Endothelial cell of umbilical vein (primary cell): ENCODE measurements at regions not wholly inside any gene's neighbourhood (a gene's known extent, or its start where the extent isn't known, plus 50 kb on each side); places are given as distances from the start of the nearest gene placed in this dataset.

Experiments used
- BruUV-seq: library from RNA; stranded (reverse); fragments of 400-500 nt; replicated peaks from 2 replicates; lab custom pipeline; 2021; lab: Mats Ljungman, UMichigan
- CTCF ChIA-PET: fragments of 300-600, 350-600 bp; sonication (Branson Sonifier 250); formaldehyde crosslinking; loops from one replicate; lab custom pipeline; 2021; ENCODE audit warnings: antibody characterized with exemption, inconsistent platforms; lab: Charles Lee
- POLR2A ChIA-PET: fragments of 300-600, 350-600 bp; sonication (Branson Sonifier 250); formaldehyde crosslinking; loops from one replicate; lab custom pipeline; 2021; ENCODE audit warnings: antibody characterized with exemption, inconsistent platforms; lab: Charles Lee
- DNase-seq: peaks from one replicate; pipeline ENCODE4 v3.0.0-alpha.2; 2011; ENCODE audit warnings: low read depth, low spot score
- FAIRE-seq: peaks from 2 replicates; lab custom pipeline; 2011; peaks lifted over from hg19 to GRCh38; lab: Jason Lieb, UNC
- H2AFZ ChIP-seq: 2 replicates; pipeline ENCODE4 v1.6.0; 2012; ENCODE audit warnings: low read depth, low read length, control low read depth, inconsistent platforms
- H3K27ac ChIP-seq: 2 replicates; pipeline ENCODE4 v1.5.1; 2011; ENCODE audit warnings: low read depth, mild to moderate bottlenecking, control low read depth, low read length, moderate library complexity; ENCODE audit not compliant: insufficient read depth
- H3K27me3 ChIP-seq, 2 experiments: 2 replicates each; pipeline versions ENCODE4 v1.6.0 to v1.6.1; 2011; ENCODE audit warnings: low read length in 2 of 2, mixed read lengths in 1 of 2; ENCODE audit not compliant: control insufficient read depth in 2 of 2, insufficient read depth in 2 of 2
- H3K36me3 ChIP-seq, 2 experiments: 2 replicates in 1 of 2; 3 replicates in 1 of 2; pipeline ENCODE4 v1.5.1; 2011; ENCODE audit warnings: low read length in 2 of 2, mild to moderate bottlenecking in 1 of 2, moderate library complexity in 1 of 2; ENCODE audit not compliant: control insufficient read depth in 2 of 2, insufficient read depth in 2 of 2; ENCODE audit errors: extremely low read depth in 1 of 2
- H3K4me1 ChIP-seq: 3 replicates; pipeline ENCODE4 v1.5.1; 2011; ENCODE audit warnings: mild to moderate bottlenecking, low read length; ENCODE audit not compliant: control insufficient read depth, insufficient read depth; ENCODE audit errors: extremely low read depth
- H3K4me2 ChIP-seq: 2 replicates; pipeline ENCODE4 v1.6.1; 2011; ENCODE audit warnings: low read length, control low read depth, mixed read lengths; ENCODE audit not compliant: insufficient read depth
- H3K4me3 ChIP-seq, 3 experiments: fragments of 200-600 bp in 1 of 3; sonication (generic), shearing (Covaris generic) in 1 of 3; replicated peaks in 1 of 3; 2 replicates each; pipeline ENCODE4 v1.5.1; 2011 to 2016; ENCODE audit warnings: control low read depth in 3 of 3, low read length in 3 of 3, mild to moderate bottlenecking in 2 of 3, inconsistent platforms in 1 of 3, low read depth in 1 of 3, moderate library complexity in 1 of 3; ENCODE audit not compliant: insufficient read depth in 1 of 3
- H3K79me2 ChIP-seq: 2 replicates; pipeline ENCODE4 v1.6.0; 2012; ENCODE audit warnings: low read length, inconsistent platforms; ENCODE audit not compliant: control insufficient read depth, insufficient read depth
- H3K9ac ChIP-seq: replicated peaks from 2 replicates; pipeline ENCODE3; 2011; ENCODE audit warnings: low read length, control low read depth; ENCODE audit not compliant: insufficient read depth; ENCODE audit errors: extremely low read depth
- H3K9me1 ChIP-seq: replicated peaks from 3 replicates; pipeline ENCODE4 v1.6.0; 2011; ENCODE audit warnings: mild to moderate bottlenecking, low read length; ENCODE audit not compliant: control insufficient read depth, insufficient read depth; ENCODE audit errors: extremely low read depth
- H3K9me3 ChIP-seq: replicated peaks from 2 replicates; pipeline ENCODE4 v1.5.1; 2012; ENCODE audit warnings: low read length, inconsistent platforms; ENCODE audit not compliant: control insufficient read depth, insufficient read depth
- H4K20me1 ChIP-seq: replicated peaks from 2 replicates; pipeline ENCODE3; 2011; ENCODE audit warnings: mild to moderate bottlenecking, low read length; ENCODE audit not compliant: control insufficient read depth, insufficient read depth; ENCODE audit errors: extremely low read depth
- EZH2 ChIP-seq: IDR thresholded peaks from 2 replicates; pipeline ENCODE4 v1.6.1; 2012; ENCODE audit warnings: borderline replicate concordance, low read depth, mild to moderate bottlenecking, moderate library complexity, low read length, inconsistent platforms; ENCODE audit not compliant: severe bottlenecking
- FOS ChIP-seq: IDR thresholded peaks from 2 replicates; pipeline ENCODE4 v1.6.1; 2011; ENCODE audit warnings: mild to moderate bottlenecking, low read length, moderate library complexity, borderline replicate concordance; ENCODE audit not compliant: insufficient read depth
- GATA2 ChIP-seq: IDR thresholded peaks from 2 replicates; pipeline ENCODE4 v1.7.0; 2011; ENCODE audit warnings: low read depth, mild to moderate bottlenecking, moderate library complexity, mixed read lengths, low read length; ENCODE audit not compliant: insufficient read length, insufficient read depth
- JUN ChIP-seq: IDR thresholded peaks from 2 replicates; pipeline ENCODE4 v1.6.1; 2011; ENCODE audit warnings: borderline replicate concordance, low read depth; ENCODE audit not compliant: insufficient read length, insufficient read depth
- MYC ChIP-seq: IDR thresholded peaks from one replicate; pipeline ENCODE4 v1.6.1; 2011; ENCODE audit warnings: mild to moderate bottlenecking, low read depth, low read length
- POLR2A ChIP-seq: IDR thresholded peaks from 2 replicates; pipeline ENCODE4 v1.6.1; 2012; ENCODE audit warnings: low read depth, mild to moderate bottlenecking, control low read depth, low read length
- POLR2AphosphoS5 ChIP-seq: IDR thresholded peaks from 2 replicates; pipeline ENCODE4 v1.6.1; 2012; ENCODE audit warnings: low read depth, mild to moderate bottlenecking, control low read depth, low read length, moderate library complexity; ENCODE audit not compliant: insufficient read depth
- dilution Hi-C: fragments of 300-500 bp; cut with MboI; formaldehyde crosslinking; loops from one replicate; pipeline ENCODE4 v1.15.0; 2019; ENCODE audit warnings: low sequenced_read_pairs; ENCODE audit not compliant: extremely low pct_ligation_motif_present
- intact Hi-C: fragments of 100-400 bp; cut with micrococcal nuclease; formaldehyde crosslinking; loops from one replicate; pipeline ENCODE4 v1.10.0; 2022
- TF ChIP-seq, protein P1 (sequence below): IDR thresholded peaks from 2 replicates; pipeline ENCODE4 v1.6.1; 2011; ENCODE audit not compliant: insufficient read depth, insufficient read length
- TF ChIP-seq, protein P2 (sequence below), 2 donors: IDR thresholded peaks; 1 replicate in 1 of 2; 2 replicates in 1 of 2; pipeline ENCODE4 v1.5.1; 2011; ENCODE audit warnings: low read length in 2 of 2, mild to moderate bottlenecking in 2 of 2, moderate library complexity in 2 of 2, control low read depth in 1 of 2, inconsistent platforms in 1 of 2, low read depth in 1 of 2; ENCODE audit not compliant: insufficient read depth in 1 of 2; ENCODE audit errors: extremely low read depth in 1 of 2

DNA sequence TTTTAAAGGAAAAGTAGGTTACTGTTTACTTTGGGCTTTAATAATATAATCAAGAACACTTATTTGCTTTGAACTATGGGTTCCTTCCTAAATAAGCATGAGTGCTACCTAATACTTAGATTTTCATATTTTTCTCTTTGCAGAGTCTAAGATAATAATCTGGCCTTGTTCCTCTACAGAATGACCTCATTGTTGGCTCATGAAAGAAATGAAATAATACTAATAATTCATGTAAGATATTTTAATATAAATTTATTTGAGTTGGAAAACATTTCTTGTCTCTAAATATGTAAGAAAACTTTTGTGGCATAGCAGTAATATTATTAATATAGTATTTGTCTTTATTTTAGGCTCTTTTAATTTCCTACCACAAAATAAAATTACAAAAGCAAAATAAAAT lies 601.3 kb downstream of the IQCM start:
- Histone ChIP-seq H2AFZ (no peak overlapping the region), H3K4me2 (no peak overlapping the region), H3K4me3 (no peak overlapping the region), H3K36me3 (no peaks in the 10 kb centered on the region), H3K27me3 (no peaks in the 10 kb centered on the region), H3K9ac (no peak overlapping the region), H3K79me2 (no peaks in the 10 kb centered on the region), H3K4me1 (no peaks in the 10 kb centered on the region), H3K27ac (no peak overlapping the region), H4K20me1 (no peaks in the 10 kb centered on the region), H3K9me1 (no peaks in the 10 kb centered on the region), H3K9me3 (no peaks in the 10 kb centered on the region)
- ChIA-PET CTCF (no interaction called here), POLR2A (no interaction called here)
- intact Hi-C loops, result no loop called here
- TF ChIP-seq FOS (no peak), POLR2A (no peak), MYC (no peak), GATA2 (no peak), EZH2 (no peak), JUN (no peak), POLR2AphosphoS5 (no peak)
- TF ChIP-seq, protein P1, sequence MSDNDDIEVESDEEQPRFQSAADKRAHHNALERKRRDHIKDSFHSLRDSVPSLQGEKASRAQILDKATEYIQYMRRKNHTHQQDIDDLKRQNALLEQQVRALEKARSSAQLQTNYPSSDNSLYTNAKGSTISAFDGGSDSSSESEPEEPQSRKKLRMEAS, result no peak
- TF ChIP-seq, protein P2, sequence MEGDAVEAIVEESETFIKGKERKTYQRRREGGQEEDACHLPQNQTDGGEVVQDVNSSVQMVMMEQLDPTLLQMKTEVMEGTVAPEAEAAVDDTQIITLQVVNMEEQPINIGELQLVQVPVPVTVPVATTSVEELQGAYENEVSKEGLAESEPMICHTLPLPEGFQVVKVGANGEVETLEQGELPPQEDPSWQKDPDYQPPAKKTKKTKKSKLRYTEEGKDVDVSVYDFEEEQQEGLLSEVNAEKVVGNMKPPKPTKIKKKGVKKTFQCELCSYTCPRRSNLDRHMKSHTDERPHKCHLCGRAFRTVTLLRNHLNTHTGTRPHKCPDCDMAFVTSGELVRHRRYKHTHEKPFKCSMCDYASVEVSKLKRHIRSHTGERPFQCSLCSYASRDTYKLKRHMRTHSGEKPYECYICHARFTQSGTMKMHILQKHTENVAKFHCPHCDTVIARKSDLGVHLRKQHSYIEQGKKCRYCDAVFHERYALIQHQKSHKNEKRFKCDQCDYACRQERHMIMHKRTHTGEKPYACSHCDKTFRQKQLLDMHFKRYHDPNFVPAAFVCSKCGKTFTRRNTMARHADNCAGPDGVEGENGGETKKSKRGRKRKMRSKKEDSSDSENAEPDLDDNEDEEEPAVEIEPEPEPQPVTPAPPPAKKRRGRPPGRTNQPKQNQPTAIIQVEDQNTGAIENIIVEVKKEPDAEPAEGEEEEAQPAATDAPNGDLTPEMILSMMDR (IDR thresholded peaks at IDR 0.05; ENCODE audit: extremely low read depth in 1 of 2, insufficient read depth in 1 of 2, low read depth in 1 of 2, low read length in 2 of 2), result no peak
- no peak for DNase-seq
- no TSS peak for BruUV-seq
- no peak for FAIRE-seq
- dilution Hi-C loops, result no loop called here
